Omental fat pad (tissue), 3 donors: ENCODE measurements at regions not wholly inside any gene's neighbourhood (a gene's known extent, or its start where the extent isn't known, plus 50 kb on each side); places are given as distances from the start of the nearest gene placed in this dataset.

Source experiments
- ATAC-seq: fragments of 150-250 bp; one replicate; pipeline ENCODE4 v1.9.1; 2016; ENCODE audit warnings: mild to moderate bottlenecking, moderate library complexity; ENCODE audit not compliant: low FRiP score
- DNase-seq: peaks from one replicate; pipeline ENCODE4 v3.0.0-alpha.2; 2019; ENCODE audit warnings: low spot score
- CTCF ChIP-seq, 3 donors: fragments of 450-650 bp; IDR thresholded peaks; one replicate each; pipeline ENCODE4 v1.5.1; 2016 to 2017; ENCODE audit warnings: antibody characterized with exemption in 3 of 3, mild to moderate bottlenecking in 3 of 3, moderate library complexity in 2 of 3

DNA sequence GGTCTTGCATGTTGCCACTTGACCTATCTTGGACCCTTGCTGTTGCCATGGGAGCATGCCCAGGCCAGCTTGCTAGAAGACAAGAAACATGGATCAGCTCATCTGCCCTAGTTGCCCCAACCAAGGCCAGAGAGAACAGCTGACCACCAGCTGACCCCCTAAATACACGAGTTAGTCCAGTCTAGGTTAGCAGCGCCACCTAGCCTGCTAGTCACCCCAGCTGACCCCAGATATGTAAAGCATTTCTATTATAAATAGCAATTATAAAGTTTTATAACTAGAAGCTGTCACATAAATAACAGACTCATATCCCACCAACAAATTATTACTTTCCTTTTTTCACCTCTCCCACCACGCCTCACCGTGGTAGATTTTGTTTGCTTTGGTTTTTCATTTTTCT is 387.8 kb downstream of the RASEF start:
- TF ChIP-seq CTCF (IDR thresholded peaks at IDR 0.05): no peak
- DNase-seq: no peak
- no peak for ATAC-seq

DNA sequence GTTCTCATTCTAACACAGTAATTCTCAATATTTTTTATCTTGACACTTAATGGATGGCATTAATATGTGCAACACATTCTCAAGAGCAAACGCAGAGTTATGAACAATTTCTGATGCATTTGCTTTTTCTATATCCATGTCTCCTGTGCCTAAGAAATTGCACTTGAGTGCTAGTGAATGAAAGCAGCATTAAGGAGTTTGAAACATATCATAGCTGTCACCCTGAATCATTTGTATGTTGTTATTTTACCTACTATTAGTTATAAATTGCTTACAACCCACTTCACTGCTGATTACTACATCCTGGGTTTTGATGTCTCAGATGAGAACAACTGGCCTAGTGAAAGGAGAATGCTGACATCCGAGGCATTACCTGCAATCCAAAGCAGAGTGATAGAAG is 387.3 kb downstream of the RASEF start:
- no peak for TF ChIP-seq CTCF (IDR thresholded peaks at IDR 0.05)
- DNase-seq (no peak), ATAC-seq (no peak)

GRCh38 chr9:82677086-82677485 is 385.9 kb downstream of the RASEF start:
- no peak for ATAC-seq
- TF ChIP-seq CTCF (IDR thresholded peaks at IDR 0.05): no peak
- no peak for DNase-seq

- DNase-seq (no peak), ATAC-seq (no peak)
- TF ChIP-seq CTCF (IDR thresholded peaks at IDR 0.05): no peak
Measured at GRCh38 chr9:82679472-82679871, 383.5 kb downstream of the RASEF start.

- TF ChIP-seq CTCF (IDR thresholded peaks at IDR 0.05): no peak
- DNase-seq (no peak), ATAC-seq (no peak)
Measured at GRCh38 chr9:82680179-82680935, 382.6 kb downstream of the RASEF start.

DNA sequence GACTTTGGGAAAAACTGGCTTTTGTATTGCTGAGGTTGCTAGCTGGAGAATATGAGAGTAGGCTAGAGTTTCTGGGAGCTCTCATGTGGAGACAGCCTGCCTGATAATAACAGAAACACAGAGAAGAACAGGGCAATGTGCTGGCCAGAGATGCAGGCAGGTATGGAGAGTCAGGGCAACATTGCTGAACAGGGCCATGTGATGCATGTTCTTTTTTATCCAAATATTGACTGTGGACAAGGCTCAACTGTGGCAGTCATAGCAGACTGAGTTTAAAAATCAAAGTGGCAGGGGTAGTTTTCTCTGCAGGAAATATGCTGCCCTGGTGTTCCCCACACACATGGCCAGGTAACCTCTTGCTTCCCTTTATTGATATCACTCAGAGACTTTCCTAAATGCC is 381.1 kb downstream of the RASEF start:
- DNase-seq: no peak

More for the DNA sequence above, 381.1 kb downstream of the RASEF start:
- no peak for ATAC-seq
- no peak for TF ChIP-seq CTCF (IDR thresholded peaks at IDR 0.05)
